Spleen (tissue), 11 donors: ENCODE measurements at regions not wholly inside any gene's neighbourhood (a gene's known extent, or its start where the extent isn't known, plus 50 kb on each side); places are given as distances from the start of the nearest gene placed in this dataset.

Source experiments
- DNase-seq: peaks from one replicate; pipeline ENCODE4 v3.0.0-alpha.2; 2020
- H3K27ac ChIP-seq, 8 donors: fragments of 200-600 bp; sonication (generic) in 7 of 8; 1 replicate in 4 of 8; 2 replicates in 4 of 8; pipeline versions ENCODE4 v1.5.0 to v1.8.0; 2016 to 2021; ENCODE audit warnings: inconsistent platforms in 4 of 8, mild to moderate bottlenecking in 4 of 8, moderate library complexity in 1 of 8
- H3K27me3 ChIP-seq, 7 donors: fragments of 200-600 bp; sonication (generic) in 6 of 7; replicated peaks in 1 of 7; 1 replicate in 4 of 7; 2 replicates in 3 of 7; pipeline versions ENCODE4 v1.5.0 to v1.8.0; 2016 to 2021; ENCODE audit warnings: inconsistent platforms in 3 of 7, mild to moderate bottlenecking in 1 of 7
- H3K36me3 ChIP-seq, 6 donors: fragments of 200-600 bp; sonication (generic) in 5 of 6; 1 replicate in 4 of 6; 2 replicates in 2 of 6; pipeline versions ENCODE4 v1.5.0 to v1.8.0; 2016 to 2021; ENCODE audit warnings: inconsistent platforms in 2 of 6
- H3K4me1 ChIP-seq, 6 donors: fragments of 200-600 bp; sonication (generic) in 5 of 6; 1 replicate in 3 of 6; 2 replicates in 3 of 6; pipeline versions ENCODE4 v1.5.0 to v1.8.0; 2016 to 2021; ENCODE audit warnings: inconsistent platforms in 3 of 6
- H3K4me3 ChIP-seq, 8 donors: fragments of 200-600 bp; sonication (generic) in 7 of 8; 1 replicate in 4 of 8; 2 replicates in 4 of 8; pipeline versions ENCODE4 v1.5.0 to v1.8.0; 2016 to 2021; ENCODE audit warnings: inconsistent platforms in 4 of 8, mild to moderate bottlenecking in 4 of 8, moderate library complexity in 2 of 8
- H3K9me3 ChIP-seq, 8 donors: fragments of 200-600 bp; sonication (generic) in 7 of 8; 1 replicate in 4 of 8; 2 replicates in 4 of 8; pipeline versions ENCODE4 v1.5.0 to v1.8.0; 2016 to 2021; ENCODE audit warnings: inconsistent platforms in 4 of 8
- POLR2A ChIP-seq, 3 donors: fragments of 450-650 bp; IDR thresholded peaks; one replicate each; pipeline ENCODE4 v1.5.1; 2017; ENCODE audit warnings: antibody characterized with exemption in 3 of 3, mild to moderate bottlenecking in 1 of 3
- POLR2AphosphoS5 ChIP-seq, 3 donors: sonication (generic); formaldehyde crosslinking; IDR thresholded peaks; one replicate each; pipeline ENCODE4 v1.5.1; 2017; ENCODE audit warnings: antibody characterized with exemption in 3 of 3
- WGBS, 5 donors: extraction: QIAGEN DNeasy Blood & Tissue Kit in 3 of 5; methylation state at CpG; one replicate each; pipeline versions ENCODE4 v1.1.5 to v1.1.7; 2013 to 2018; 5-methylcytosine and 5-hydroxymethylcytosine counted together
- intact Hi-C: fragments of 100-400 bp; cut with DNase I; formaldehyde crosslinking; loops from one replicate; pipeline ENCODE4 v1.15.0; 2023; ENCODE audit warnings: low total_unique reads
- TF ChIP-seq, protein P1 (sequence below), 11 experiments: fragments of 200-600 bp in 7 of 11; fragments of 450-650 bp in 4 of 11; sonication (generic) in 4 of 11; IDR thresholded peaks in 8 of 11; conservative IDR thresholded peaks in 3 of 11; 1 replicate in 7 of 11; 2 replicates in 4 of 11; pipeline versions ENCODE4 v1.4.0 to v1.8.0; 2016 to 2021; ENCODE audit warnings: antibody characterized with exemption in 11 of 11, inconsistent platforms in 4 of 11, mild to moderate bottlenecking in 1 of 11
- donor health status: healthy with polysubstance abuse.
- donor health status: DM: no; HTN: no; CAD: no; lungs with moderate emphysema.
- donor health status: DM: no; HTN: no; CAD: no.
- donor health status: Bipolar disorder and iron deficiency.
- donor health status: healthy.
- donor health status: DM: no; HTN: no; CAD: no.
- donor health status: DM: yes; HTN: yes; CAD: no.

- WGBS, 5 donors: 45 to 75% (median 58%) methylated on average over 1 of the region's 1 CpG
- intact Hi-C loops: no loop called here
Measured at GRCh38 chr2:198639580-198639979, 818.2 kb downstream of the SATB2 start.

GRCh38 chr2:198638577-198638976, 819.2 kb downstream of the SATB2 start:
- no peaks in the 10 kb centered on the region for H3K27me3 ChIP-seq
- H3K9me3 ChIP-seq: no peaks in the 10 kb centered on the region
- 70 to 86% (median 80%) methylated on average over 3 of the region's 3 CpGs for WGBS, 5 donors
- no peak overlapping the region for H3K27ac ChIP-seq
- no peak for DNase-seq
- intact Hi-C loops: no loop called here
- H3K4me1 ChIP-seq: no peaks in the 10 kb centered on the region
- H3K4me3 ChIP-seq: no peak overlapping the region
- no peak for TF ChIP-seq POLR2A (IDR thresholded peaks at IDR 0.05)
- TF ChIP-seq POLR2AphosphoS5 (IDR thresholded peaks at IDR 0.05): no peak
- TF ChIP-seq, protein P1, sequence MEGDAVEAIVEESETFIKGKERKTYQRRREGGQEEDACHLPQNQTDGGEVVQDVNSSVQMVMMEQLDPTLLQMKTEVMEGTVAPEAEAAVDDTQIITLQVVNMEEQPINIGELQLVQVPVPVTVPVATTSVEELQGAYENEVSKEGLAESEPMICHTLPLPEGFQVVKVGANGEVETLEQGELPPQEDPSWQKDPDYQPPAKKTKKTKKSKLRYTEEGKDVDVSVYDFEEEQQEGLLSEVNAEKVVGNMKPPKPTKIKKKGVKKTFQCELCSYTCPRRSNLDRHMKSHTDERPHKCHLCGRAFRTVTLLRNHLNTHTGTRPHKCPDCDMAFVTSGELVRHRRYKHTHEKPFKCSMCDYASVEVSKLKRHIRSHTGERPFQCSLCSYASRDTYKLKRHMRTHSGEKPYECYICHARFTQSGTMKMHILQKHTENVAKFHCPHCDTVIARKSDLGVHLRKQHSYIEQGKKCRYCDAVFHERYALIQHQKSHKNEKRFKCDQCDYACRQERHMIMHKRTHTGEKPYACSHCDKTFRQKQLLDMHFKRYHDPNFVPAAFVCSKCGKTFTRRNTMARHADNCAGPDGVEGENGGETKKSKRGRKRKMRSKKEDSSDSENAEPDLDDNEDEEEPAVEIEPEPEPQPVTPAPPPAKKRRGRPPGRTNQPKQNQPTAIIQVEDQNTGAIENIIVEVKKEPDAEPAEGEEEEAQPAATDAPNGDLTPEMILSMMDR (IDR thresholded peaks at IDR 0.05 in 8 of 11, conservative IDR thresholded peaks at IDR 0.05 in 3 of 11): no peak
- H3K36me3 ChIP-seq: no peaks in the 10 kb centered on the region

More at GRCh38 chr2:198639580-198639979, 818.2 kb downstream of the SATB2 start:
- DNase-seq: no peak
- Histone ChIP-seq H3K27me3 (no peaks in the 10 kb centered on the region), H3K4me1 (no peaks in the 10 kb centered on the region), H3K36me3 (no peaks in the 10 kb centered on the region), H3K4me3 (no peak overlapping the region), H3K9me3 (no peaks in the 10 kb centered on the region), H3K27ac (no peak overlapping the region)
- TF ChIP-seq POLR2AphosphoS5 (IDR thresholded peaks at IDR 0.05) (no peak), POLR2A (IDR thresholded peaks at IDR 0.05) (no peak)
- TF ChIP-seq, protein P1 (IDR thresholded peaks at IDR 0.05 in 8 of 11, conservative IDR thresholded peaks at IDR 0.05 in 3 of 11): no peak

DNA sequence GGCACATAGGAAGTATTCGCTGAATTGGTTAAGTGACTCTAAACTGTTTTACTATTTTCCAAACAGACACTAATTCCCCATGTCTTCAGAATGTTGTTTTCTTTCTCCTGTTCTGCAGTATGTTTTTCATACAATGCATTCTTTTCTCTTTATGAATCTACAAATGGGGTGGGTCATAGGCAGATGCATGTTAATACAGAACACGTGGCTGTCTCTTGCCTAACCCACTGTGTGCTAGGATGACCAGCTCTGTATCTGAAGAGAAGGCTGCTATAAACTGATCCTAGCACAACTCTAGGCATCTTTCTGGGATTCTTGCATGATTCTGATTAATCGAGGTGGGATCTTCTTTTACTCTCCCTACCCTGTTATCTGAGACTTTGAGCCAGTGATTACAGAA, 826.0 kb downstream of the PLCL1 start:
- 70 to 87% (median 81%) methylated on average over 3 of the region's 3 CpGs for WGBS, 5 donors
- H3K27me3 ChIP-seq: no peaks in the 10 kb centered on the region
- intact Hi-C loops: no loop called here

GRCh38 chr2:198628596-198628995, 824.2 kb downstream of the PLCL1 start:
- Histone ChIP-seq H3K4me1 (no peaks in the 10 kb centered on the region), H3K4me3 (no peak overlapping the region), H3K27me3 (no peaks in the 10 kb centered on the region), H3K27ac (no peak overlapping the region), H3K36me3 (no peaks in the 10 kb centered on the region), H3K9me3 (no peaks in the 10 kb centered on the region)
- TF ChIP-seq POLR2AphosphoS5 (IDR thresholded peaks at IDR 0.05): no peak
- TF ChIP-seq, protein P1 (IDR thresholded peaks at IDR 0.05 in 8 of 11, conservative IDR thresholded peaks at IDR 0.05 in 3 of 11): no peak
- no peak for TF ChIP-seq POLR2A (IDR thresholded peaks at IDR 0.05)
- WGBS, 5 donors: 77 to 82% (median 80%) methylated on average over 2 of the region's 2 CpGs
- intact Hi-C loops: no loop called here
- no peak for DNase-seq

More for the DNA sequence above, 826.0 kb downstream of the PLCL1 start:
- H3K4me3 ChIP-seq: no peak overlapping the region
- no peaks in the 10 kb centered on the region for H3K9me3 ChIP-seq
- no peaks in the 10 kb centered on the region for H3K4me1 ChIP-seq
- TF ChIP-seq POLR2A (IDR thresholded peaks at IDR 0.05): no peak
- TF ChIP-seq POLR2AphosphoS5 (IDR thresholded peaks at IDR 0.05): no peak
- TF ChIP-seq, protein P1 (IDR thresholded peaks at IDR 0.05 in 8 of 11, conservative IDR thresholded peaks at IDR 0.05 in 3 of 11): no peak
- H3K27ac ChIP-seq: no peak overlapping the region
- no peaks in the 10 kb centered on the region for H3K36me3 ChIP-seq
- DNase-seq: no peak
